ENCODE measurements at regions not wholly inside any gene's neighbourhood (a gene's known extent, or its start where the extent isn't known, plus 50 kb on each side); places are given as distances from the start of the nearest gene placed in this dataset.

DNA sequence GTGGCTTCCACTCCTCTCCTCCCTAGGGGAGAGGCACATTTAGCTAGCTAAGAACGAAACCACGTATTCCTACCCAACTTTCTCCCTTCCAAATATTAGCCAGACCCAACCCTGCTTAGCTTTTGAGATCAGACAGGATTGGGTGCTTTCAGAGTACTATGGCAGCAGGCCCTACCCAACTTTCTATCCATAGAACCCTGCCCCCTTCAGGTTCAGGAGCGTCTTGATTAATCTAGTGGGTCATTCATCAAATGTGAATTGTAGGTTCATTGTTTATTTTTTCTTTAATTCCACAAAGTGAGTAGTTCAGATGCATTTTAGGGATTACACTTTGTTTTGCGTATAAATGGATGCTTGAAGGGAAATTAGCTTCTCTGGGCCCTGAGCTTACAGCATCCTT, 188.3 kb downstream of the MIB1 start:
- TF ChIP-seq, protein P1, sequence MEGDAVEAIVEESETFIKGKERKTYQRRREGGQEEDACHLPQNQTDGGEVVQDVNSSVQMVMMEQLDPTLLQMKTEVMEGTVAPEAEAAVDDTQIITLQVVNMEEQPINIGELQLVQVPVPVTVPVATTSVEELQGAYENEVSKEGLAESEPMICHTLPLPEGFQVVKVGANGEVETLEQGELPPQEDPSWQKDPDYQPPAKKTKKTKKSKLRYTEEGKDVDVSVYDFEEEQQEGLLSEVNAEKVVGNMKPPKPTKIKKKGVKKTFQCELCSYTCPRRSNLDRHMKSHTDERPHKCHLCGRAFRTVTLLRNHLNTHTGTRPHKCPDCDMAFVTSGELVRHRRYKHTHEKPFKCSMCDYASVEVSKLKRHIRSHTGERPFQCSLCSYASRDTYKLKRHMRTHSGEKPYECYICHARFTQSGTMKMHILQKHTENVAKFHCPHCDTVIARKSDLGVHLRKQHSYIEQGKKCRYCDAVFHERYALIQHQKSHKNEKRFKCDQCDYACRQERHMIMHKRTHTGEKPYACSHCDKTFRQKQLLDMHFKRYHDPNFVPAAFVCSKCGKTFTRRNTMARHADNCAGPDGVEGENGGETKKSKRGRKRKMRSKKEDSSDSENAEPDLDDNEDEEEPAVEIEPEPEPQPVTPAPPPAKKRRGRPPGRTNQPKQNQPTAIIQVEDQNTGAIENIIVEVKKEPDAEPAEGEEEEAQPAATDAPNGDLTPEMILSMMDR (conservative IDR thresholded peaks at IDR 0.05; ENCODE audit: low read depth, low read length): no peak
- no peak for TF ChIP-seq EZH2phosphoT487 (IDR thresholded peaks at IDR 0.05; ENCODE audit: borderline replicate concordance, low read length)
- no peak for TF ChIP-seq EZH2 (IDR thresholded peaks at IDR 0.05; ENCODE audit: low read length, unreplicated experiment)
